Lung (tissue), 11 donors: ENCODE measurements at regions not wholly inside any gene's neighbourhood (a gene's known extent, or its start where the extent isn't known, plus 50 kb on each side); places are given as distances from the start of the nearest gene placed in this dataset.

Experiments used
- ATAC-seq: fragments of 200-7000 bp; cut with Tn5 transposase; one replicate; pipeline ENCODE4 v1.9.1; 2020; ENCODE audit warnings: moderate number of reproducible peaks; ENCODE audit not compliant: insufficient read depth, low FRiP score
- DNase-seq, 3 donors: peaks; one replicate each; pipeline ENCODE4 v3.0.0-alpha.2; 2013 to 2017
- H3K27ac ChIP-seq, 2 donors: one replicate each; pipeline ENCODE4 v1.5.1; 2013; ENCODE audit warnings: mild to moderate bottlenecking in 2 of 2, moderate library complexity in 2 of 2, control low read depth in 1 of 2, inconsistent platforms in 1 of 2, low read depth in 1 of 2, low read length in 1 of 2
- H3K27me3 ChIP-seq, 3 donors: one replicate each; pipeline ENCODE4 v1.5.1; 2013; ENCODE audit warnings: low read length in 2 of 3; ENCODE audit not compliant: control insufficient read depth in 3 of 3, insufficient read depth in 3 of 3
- H3K36me3 ChIP-seq, 4 donors: one replicate each; pipeline ENCODE4 v1.5.1; 2013; ENCODE audit warnings: low read length in 4 of 4, mild to moderate bottlenecking in 1 of 4, moderate library complexity in 1 of 4; ENCODE audit not compliant: control insufficient read depth in 4 of 4, insufficient read depth in 4 of 4
- H3K4me1 ChIP-seq, 5 donors: one replicate each; pipeline ENCODE4 v1.5.1; 2013; ENCODE audit warnings: low read length in 5 of 5, mild to moderate bottlenecking in 2 of 5, moderate library complexity in 1 of 5; ENCODE audit not compliant: control insufficient read depth in 5 of 5, insufficient read depth in 5 of 5
- H3K4me3 ChIP-seq: one replicate; pipeline ENCODE4 v1.5.1; 2013; ENCODE audit warnings: mild to moderate bottlenecking, control low read depth, moderate library complexity
- H3K9ac ChIP-seq, 2 donors: one replicate each; pipeline ENCODE4 v1.5.1; 2013; ENCODE audit warnings: low read length in 2 of 2, control low read depth in 1 of 2; ENCODE audit not compliant: insufficient read depth in 1 of 2
- H3K9me3 ChIP-seq, 4 donors: one replicate each; pipeline ENCODE4 v1.5.1; 2013; ENCODE audit warnings: low read length in 3 of 4, mild to moderate bottlenecking in 1 of 4, moderate library complexity in 1 of 4; ENCODE audit not compliant: control insufficient read depth in 4 of 4, insufficient read depth in 3 of 4
- WGBS, 2 donors: extraction: QIAGEN DNeasy Blood & Tissue Kit; methylation state at CpG; one replicate each; pipeline ENCODE4 v1.1.7; 2013; 5-methylcytosine and 5-hydroxymethylcytosine counted together
- TF ChIP-seq, protein P1 (sequence below): IDR thresholded peaks from 2 replicates; pipeline ENCODE4 v1.5.1; 2012; ENCODE audit warnings: mild to moderate bottlenecking; ENCODE audit errors: control extremely low read depth, extremely low read depth
- donor health status: control.
- donor health status: control.
- donor health status: Bipolar disorder and iron deficiency.
- donor health status: healthy.
- donor health status: DM: yes; HTN: yes; CAD: no.

DNA sequence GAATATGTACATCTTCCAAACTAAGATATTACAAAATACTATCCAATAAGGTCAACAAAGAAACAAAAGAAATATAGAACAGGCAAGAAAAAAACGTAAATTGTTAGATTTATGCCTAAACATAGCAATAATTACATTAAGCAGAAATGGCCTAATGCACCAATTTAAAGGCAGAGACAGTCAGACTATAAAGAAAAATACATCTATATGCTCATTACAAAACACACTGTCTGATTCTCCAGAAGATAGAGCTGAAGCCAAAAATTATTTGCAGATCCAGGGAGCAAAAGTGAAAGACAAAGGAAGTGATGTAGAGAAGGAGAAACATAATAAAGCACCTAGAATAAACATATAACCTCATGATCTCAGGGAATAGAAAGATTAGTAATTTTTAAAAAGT, 246.9 kb downstream of the PAPSS1 start:
- no peak overlapping the region for H3K27ac ChIP-seq
- DNase-seq (no peak), ATAC-seq (no peak)
- H3K9ac ChIP-seq, result no peak overlapping the region
- 0 to 34% methylated on average over 1 of the region's 1 CpG for WGBS, 2 donors
- H3K4me1 ChIP-seq, result no peaks in the 10 kb centered on the region
- H3K4me3 ChIP-seq, result no peak overlapping the region
- TF ChIP-seq, protein P1, sequence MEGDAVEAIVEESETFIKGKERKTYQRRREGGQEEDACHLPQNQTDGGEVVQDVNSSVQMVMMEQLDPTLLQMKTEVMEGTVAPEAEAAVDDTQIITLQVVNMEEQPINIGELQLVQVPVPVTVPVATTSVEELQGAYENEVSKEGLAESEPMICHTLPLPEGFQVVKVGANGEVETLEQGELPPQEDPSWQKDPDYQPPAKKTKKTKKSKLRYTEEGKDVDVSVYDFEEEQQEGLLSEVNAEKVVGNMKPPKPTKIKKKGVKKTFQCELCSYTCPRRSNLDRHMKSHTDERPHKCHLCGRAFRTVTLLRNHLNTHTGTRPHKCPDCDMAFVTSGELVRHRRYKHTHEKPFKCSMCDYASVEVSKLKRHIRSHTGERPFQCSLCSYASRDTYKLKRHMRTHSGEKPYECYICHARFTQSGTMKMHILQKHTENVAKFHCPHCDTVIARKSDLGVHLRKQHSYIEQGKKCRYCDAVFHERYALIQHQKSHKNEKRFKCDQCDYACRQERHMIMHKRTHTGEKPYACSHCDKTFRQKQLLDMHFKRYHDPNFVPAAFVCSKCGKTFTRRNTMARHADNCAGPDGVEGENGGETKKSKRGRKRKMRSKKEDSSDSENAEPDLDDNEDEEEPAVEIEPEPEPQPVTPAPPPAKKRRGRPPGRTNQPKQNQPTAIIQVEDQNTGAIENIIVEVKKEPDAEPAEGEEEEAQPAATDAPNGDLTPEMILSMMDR, result no peak
- no peaks in the 10 kb centered on the region for H3K36me3 ChIP-seq
- H3K9me3 ChIP-seq, result no peaks in the 10 kb centered on the region
- H3K27me3 ChIP-seq, result no peaks in the 10 kb centered on the region

GRCh38 chr4:107472265-107472948, 247.6 kb downstream of the PAPSS1 start:
- WGBS, 2 donors, result 72 to 94% methylated on average over 1 of the region's 1 CpG
- H3K9me3 ChIP-seq, result no peaks in the 10 kb centered on the region
- no peak for ATAC-seq
- TF ChIP-seq, protein P1, result no peak
- no peak overlapping the region for H3K4me3 ChIP-seq
- H3K9ac ChIP-seq, result no peak overlapping the region
- H3K27ac ChIP-seq, result no peak overlapping the region
- H3K27me3 ChIP-seq, result no peaks in the 10 kb centered on the region
- no peaks in the 10 kb centered on the region for H3K36me3 ChIP-seq
- no peaks in the 10 kb centered on the region for H3K4me1 ChIP-seq
- DNase-seq, result no peak

GRCh38 chr4:107470173-107470572, 249.9 kb downstream of the PAPSS1 start:
- no peak for ATAC-seq
- no peak overlapping the region for H3K27ac ChIP-seq

More at GRCh38 chr4:107470173-107470572, 249.9 kb downstream of the PAPSS1 start:
- H3K9ac ChIP-seq, result no peak overlapping the region
- H3K27me3 ChIP-seq, result no peaks in the 10 kb centered on the region
- no peak for DNase-seq
- no peaks in the 10 kb centered on the region for H3K4me1 ChIP-seq
- H3K4me3 ChIP-seq, result no peak overlapping the region
- 61 to 95% methylated on average over 3 of the region's 3 CpGs for WGBS, 2 donors
- no peaks in the 10 kb centered on the region for H3K36me3 ChIP-seq
- H3K9me3 ChIP-seq, result peaks cover 0 to 1% (median 0%) of the 10 kb centered on the region in 4 donors
- TF ChIP-seq, protein P1, result no peak
